ENCODE measurements at regions not wholly inside any gene's neighbourhood (a gene's known extent, or its start where the extent isn't known, plus 50 kb on each side); places are given as distances from the start of the nearest gene placed in this dataset.

- H3K9me3 ChIP-seq (ENCODE audit: control insufficient read depth in 5 of 5, low read length in 5 of 5), result no peaks in the 10 kb centered on the region
- no peak overlapping the region for H3K9ac ChIP-seq (ENCODE audit: low read length in 5 of 5)
- no peak overlapping the region for H3K4me3 ChIP-seq (ENCODE audit: low read depth in 1 of 5, low read length in 5 of 5)
Measured at GRCh38 chr13:78709028-78709427, 50.1 kb upstream of the OBI1 start.

More at GRCh38 chr13:78709028-78709427, 50.1 kb upstream of the OBI1 start:
- no peak overlapping the region for H3K27ac ChIP-seq (ENCODE audit: low read depth, low read length)
- H3K4me1 ChIP-seq (ENCODE audit: control insufficient read depth in 5 of 5, insufficient read depth in 5 of 5, low read length in 5 of 5), result peaks cover 0 to 2% (median 0%) of the 10 kb centered on the region in 5 donors
- H3K27me3 ChIP-seq (ENCODE audit: control insufficient read depth in 5 of 5, insufficient read depth in 4 of 5, low read length in 5 of 5), result no peaks in the 10 kb centered on the region
- H3K36me3 ChIP-seq (ENCODE audit: control insufficient read depth in 5 of 5, insufficient read depth in 5 of 5, low read length in 5 of 5), result no peaks in the 10 kb centered on the region
